OCI-LY7 (cell line): ENCODE measurements at regions not wholly inside any gene's neighbourhood (a gene's known extent, or its start where the extent isn't known, plus 50 kb on each side); places are given as distances from the start of the nearest gene placed in this dataset.

Experiments used
- BruUV-seq: library from RNA; stranded (reverse); fragments of 400-500 nt; replicated peaks from 2 replicates; lab custom pipeline; 2021; lab: Mats Ljungman, UMichigan
- CTCF ChIA-PET: fragments of 300-600 bp; sonication (Branson Sonifier 250); formaldehyde crosslinking; loops from one replicate; lab custom pipeline; 2022; ENCODE audit warnings: antibody characterized with exemption; ENCODE audit not compliant: unreplicated experiment; lab: Charles Lee
- POLR2A ChIA-PET: fragments of 300-600 bp; sonication (Branson Sonifier 250); formaldehyde crosslinking; loops from one replicate; lab custom pipeline; 2022; ENCODE audit warnings: antibody characterized with exemption; lab: Charles Lee
- DNase-seq: peaks from one replicate; pipeline ENCODE4 v3.0.0-alpha.2; 2015; ENCODE audit warnings: low spot score
- H2AFZ ChIP-seq: fragments of 200-600 bp; sonication (generic), shearing (Covaris generic); 2 replicates; pipeline ENCODE4 v1.6.1; 2014; ENCODE audit warnings: mild to moderate bottlenecking, antibody characterized with exemption, low read length, moderate library complexity
- H3K27ac ChIP-seq: fragments of 200-600 bp; sonication (generic); 2 replicates; pipeline ENCODE4 v1.5.1; 2014; ENCODE audit warnings: mixed run types, low read depth, mild to moderate bottlenecking, moderate library complexity, low read length, inconsistent platforms; ENCODE audit not compliant: poor library complexity, severe bottlenecking
- H3K36me3 ChIP-seq: fragments of 200-600 bp; sonication (generic); 2 replicates; pipeline ENCODE4 v1.6.1; 2014; ENCODE audit warnings: mild to moderate bottlenecking, antibody characterized with exemption, low read length, moderate library complexity, mixed read lengths; ENCODE audit not compliant: insufficient read depth
- H3K4me1 ChIP-seq: fragments of 200-600 bp; sonication (generic); 2 replicates; pipeline ENCODE4 v1.5.1; 2014; ENCODE audit warnings: mild to moderate bottlenecking, low read length; ENCODE audit not compliant: insufficient read depth, poor library complexity, severe bottlenecking
- H3K4me2 ChIP-seq: fragments of 200-600 bp; sonication (generic); 2 replicates; pipeline ENCODE4 v1.6.1; 2014; ENCODE audit warnings: mild to moderate bottlenecking, low read length
- H3K4me3 ChIP-seq: fragments of 200-600 bp; sonication (generic); 2 replicates; pipeline ENCODE4 v1.5.1; 2014; ENCODE audit warnings: mild to moderate bottlenecking, low read depth, low read length; ENCODE audit not compliant: poor library complexity, severe bottlenecking
- H3K79me2 ChIP-seq: fragments of 200-600 bp; sonication (generic); 2 replicates; pipeline ENCODE4 v1.6.1; 2016; ENCODE audit warnings: low read depth, mild to moderate bottlenecking, low read length, moderate library complexity, mixed read lengths; ENCODE audit not compliant: insufficient read depth
- H3K9me2 ChIP-seq: fragments of 200-600 bp; sonication (generic); 2 replicates; pipeline ENCODE4 v1.6.1; 2016; ENCODE audit warnings: mild to moderate bottlenecking, low read length, mixed read lengths; ENCODE audit not compliant: insufficient read depth
- H3K9me3 ChIP-seq: fragments of 200-600 bp; sonication (generic); 2 replicates; pipeline ENCODE4 v1.6.1; 2014; ENCODE audit warnings: mild to moderate bottlenecking, mixed run types, low read length, mixed read lengths
- H4K20me1 ChIP-seq: fragments of 200-600 bp; sonication (generic); 2 replicates; pipeline ENCODE4 v1.6.1; 2014; ENCODE audit warnings: mild to moderate bottlenecking, antibody characterized with exemption, low read length, moderate library complexity, mixed read lengths; ENCODE audit not compliant: insufficient read depth
- EZH2phosphoT487 ChIP-seq: fragments of 200-600 bp; sonication (generic); IDR thresholded peaks from 2 replicates; pipeline ENCODE4 v1.6.1; 2018; ENCODE audit warnings: low read depth, borderline replicate concordance, mild to moderate bottlenecking, mixed run types, antibody characterized with exemption, low read length, moderate library complexity, mixed read lengths
- intact Hi-C: fragments of 100-400 bp; cut with micrococcal nuclease; formaldehyde crosslinking; loops from one replicate; pipeline ENCODE4 v1.10.0; 2022; ENCODE audit not compliant: unreplicated experiment
- TF ChIP-seq, protein P1 (sequence below): fragments of 200-600 bp; sonication (generic); conservative IDR thresholded peaks from 2 replicates; pipeline ENCODE4 v1.5.1; 2014; ENCODE audit warnings: mild to moderate bottlenecking, antibody characterized with exemption, low read length, moderate library complexity, mixed read lengths

DNA sequence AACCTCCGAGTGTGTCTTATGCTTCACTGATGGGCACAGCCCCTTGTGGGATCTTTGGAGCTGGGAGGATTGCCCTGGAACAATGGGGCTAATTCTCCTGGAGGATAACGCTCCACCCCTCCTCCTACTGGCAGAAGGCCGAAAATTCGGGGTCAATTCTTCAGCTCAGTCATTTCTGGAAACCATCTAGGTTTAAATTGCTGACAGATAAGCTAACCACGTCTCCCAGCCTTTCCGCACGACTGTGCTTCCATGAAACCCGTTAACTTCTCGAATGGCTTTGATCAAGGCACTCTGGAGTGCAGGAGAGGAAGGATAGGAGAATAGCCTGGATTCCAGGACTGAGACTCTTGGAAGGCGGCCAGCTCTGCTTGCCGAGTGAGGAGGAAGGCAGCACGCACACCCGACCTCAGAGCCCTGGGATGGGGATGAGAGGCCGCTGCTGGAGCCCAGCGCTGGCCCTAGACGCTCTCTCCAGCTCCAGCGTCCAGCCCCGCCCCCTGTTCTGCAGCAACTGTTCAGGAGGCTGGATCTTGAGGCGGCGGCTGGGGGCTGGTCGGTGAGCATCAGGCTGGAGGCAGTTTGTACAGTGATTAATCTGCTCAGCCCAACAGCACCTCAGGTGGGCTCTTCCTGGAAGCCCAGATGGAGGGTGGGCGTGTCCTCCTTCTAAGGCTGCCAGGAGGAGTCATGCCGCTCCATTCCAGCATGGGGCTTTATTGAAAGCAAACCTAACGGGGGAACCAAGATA is 176.7 kb upstream of the NCAM1 start:
- Histone ChIP-seq H3K4me3 (no peak overlapping the region), H3K9me2 (no peaks in the 10 kb centered on the region), H4K20me1 (no peaks in the 10 kb centered on the region), H3K79me2 (no peaks in the 10 kb centered on the region), H3K4me2 (no peak overlapping the region), H3K9me3 (no peaks in the 10 kb centered on the region), H3K27ac (no peak overlapping the region), H3K4me1 (no peaks in the 10 kb centered on the region), H2AFZ (no peak overlapping the region), H3K36me3 (no peaks in the 10 kb centered on the region)
- BruUV-seq = no TSS peak
- ChIA-PET POLR2A (no interaction called here), CTCF (no interaction called here)
- TF ChIP-seq EZH2phosphoT487 = no peak
- TF ChIP-seq, protein P1, sequence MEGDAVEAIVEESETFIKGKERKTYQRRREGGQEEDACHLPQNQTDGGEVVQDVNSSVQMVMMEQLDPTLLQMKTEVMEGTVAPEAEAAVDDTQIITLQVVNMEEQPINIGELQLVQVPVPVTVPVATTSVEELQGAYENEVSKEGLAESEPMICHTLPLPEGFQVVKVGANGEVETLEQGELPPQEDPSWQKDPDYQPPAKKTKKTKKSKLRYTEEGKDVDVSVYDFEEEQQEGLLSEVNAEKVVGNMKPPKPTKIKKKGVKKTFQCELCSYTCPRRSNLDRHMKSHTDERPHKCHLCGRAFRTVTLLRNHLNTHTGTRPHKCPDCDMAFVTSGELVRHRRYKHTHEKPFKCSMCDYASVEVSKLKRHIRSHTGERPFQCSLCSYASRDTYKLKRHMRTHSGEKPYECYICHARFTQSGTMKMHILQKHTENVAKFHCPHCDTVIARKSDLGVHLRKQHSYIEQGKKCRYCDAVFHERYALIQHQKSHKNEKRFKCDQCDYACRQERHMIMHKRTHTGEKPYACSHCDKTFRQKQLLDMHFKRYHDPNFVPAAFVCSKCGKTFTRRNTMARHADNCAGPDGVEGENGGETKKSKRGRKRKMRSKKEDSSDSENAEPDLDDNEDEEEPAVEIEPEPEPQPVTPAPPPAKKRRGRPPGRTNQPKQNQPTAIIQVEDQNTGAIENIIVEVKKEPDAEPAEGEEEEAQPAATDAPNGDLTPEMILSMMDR = no peak
- no peak for DNase-seq
- intact Hi-C loops = no loop called here

DNA sequence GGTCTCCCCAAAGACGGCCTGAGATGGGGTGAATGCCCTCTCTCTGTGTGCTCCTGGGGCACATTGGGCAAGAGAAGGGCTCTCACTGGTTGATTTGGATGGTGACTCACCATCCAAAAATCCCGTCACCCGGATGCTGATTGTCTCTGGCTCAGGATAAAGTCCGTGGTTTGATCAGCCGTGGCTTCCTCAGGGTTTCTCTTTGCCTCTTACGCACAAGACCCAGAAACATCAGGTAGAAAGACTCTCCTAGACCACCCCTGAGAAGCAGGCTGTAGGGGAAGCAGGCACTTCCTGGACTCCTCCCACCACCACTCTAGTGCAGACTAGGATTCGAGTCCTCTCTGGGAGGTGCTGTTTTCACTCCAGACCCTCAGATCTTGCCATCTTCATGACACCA is 176.1 kb upstream of the NCAM1 start:
- no TSS peak for BruUV-seq
- no peaks in the 10 kb centered on the region for H3K4me1 ChIP-seq

DNA sequence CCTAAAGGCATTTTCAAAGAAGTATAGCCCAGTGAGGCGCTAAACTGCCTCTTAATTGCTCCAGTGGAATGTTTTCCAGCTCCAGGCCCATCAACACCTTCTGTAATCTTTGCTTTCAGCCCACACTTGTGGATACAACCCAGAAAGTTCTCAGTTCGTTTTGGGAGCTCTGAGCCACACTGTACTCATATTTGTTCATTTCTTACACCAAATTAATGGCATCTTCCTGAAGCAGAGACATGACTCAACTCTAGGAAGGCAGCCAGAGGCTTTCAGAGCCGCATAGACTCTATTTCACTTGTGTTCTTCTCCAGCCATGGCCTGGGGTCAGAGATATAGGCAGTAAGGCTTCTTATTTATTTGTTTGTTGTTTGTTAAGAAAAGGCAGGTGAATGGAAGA is 175.5 kb upstream of the NCAM1 start:
- no peak overlapping the region for H3K4me2 ChIP-seq
- DNase-seq = no peak
- H3K27ac ChIP-seq = no peak overlapping the region
- CTCF ChIA-PET = no interaction called here
- H3K9me3 ChIP-seq = no peaks in the 10 kb centered on the region
- H3K4me1 ChIP-seq = no peaks in the 10 kb centered on the region
- intact Hi-C loops = no loop called here
- no peak overlapping the region for H3K4me3 ChIP-seq
- H3K79me2 ChIP-seq = no peaks in the 10 kb centered on the region
- POLR2A ChIA-PET = no interaction called here
- H3K36me3 ChIP-seq = no peaks in the 10 kb centered on the region
- H3K9me2 ChIP-seq = no peaks in the 10 kb centered on the region
- TF ChIP-seq EZH2phosphoT487 = no peak
- TF ChIP-seq, protein P1 = no peak
- no peak overlapping the region for H2AFZ ChIP-seq
- BruUV-seq = no TSS peak
- H4K20me1 ChIP-seq = no peaks in the 10 kb centered on the region

More for the DNA sequence above, 176.1 kb upstream of the NCAM1 start:
- no peak overlapping the region for H3K4me2 ChIP-seq
- H3K79me2 ChIP-seq = no peaks in the 10 kb centered on the region
- intact Hi-C loops = no loop called here
- DNase-seq = no peak
- TF ChIP-seq, protein P1 = no peak
- no peak for TF ChIP-seq EZH2phosphoT487
- H4K20me1 ChIP-seq = no peaks in the 10 kb centered on the region
- POLR2A ChIA-PET = no interaction called here
- no peaks in the 10 kb centered on the region for H3K9me3 ChIP-seq
- H3K4me3 ChIP-seq = no peak overlapping the region
- H2AFZ ChIP-seq = no peak overlapping the region
- CTCF ChIA-PET = no interaction called here
- no peaks in the 10 kb centered on the region for H3K9me2 ChIP-seq
- no peak overlapping the region for H3K27ac ChIP-seq
- no peaks in the 10 kb centered on the region for H3K36me3 ChIP-seq
